Ishikawa (cell line): ENCODE measurements at regions not wholly inside any gene's neighbourhood (a gene's known extent, or its start where the extent isn't known, plus 50 kb on each side); places are given as distances from the start of the nearest gene placed in this dataset.

ENCODE experiments used
- CEBPB ChIP-seq: IDR thresholded peaks from 2 replicates; pipeline ENCODE4 v1.6.1; 2012
- CREB1 ChIP-seq: IDR thresholded peaks from 2 replicates; pipeline ENCODE4 v1.6.1; 2012; ENCODE audit warnings: low read depth
- EGR1 ChIP-seq: IDR thresholded peaks from 2 replicates; pipeline ENCODE4 v1.6.1; 2012
- EP300 ChIP-seq: IDR thresholded peaks from 2 replicates; pipeline ENCODE4 v1.6.1; 2012; ENCODE audit warnings: borderline replicate concordance
- FOXM1 ChIP-seq: IDR thresholded peaks from 2 replicates; pipeline ENCODE4 v1.6.1; 2012; ENCODE audit warnings: low read depth, borderline replicate concordance
- MAX ChIP-seq: IDR thresholded peaks from 2 replicates; pipeline ENCODE4 v1.6.1; 2012
- NFIC ChIP-seq: IDR thresholded peaks from 2 replicates; pipeline ENCODE4 v1.6.1; 2012
- RAD21 ChIP-seq: IDR thresholded peaks from 2 replicates; pipeline ENCODE4 v1.6.1; 2012; ENCODE audit warnings: low read depth
- REST ChIP-seq: IDR thresholded peaks from 2 replicates; pipeline ENCODE4 v1.6.1; 2012; ENCODE audit warnings: low read depth, mild to moderate bottlenecking
- TAF1 ChIP-seq: IDR thresholded peaks from 2 replicates; pipeline ENCODE4 v1.6.1; 2012; ENCODE audit warnings: low read depth, mild to moderate bottlenecking
- TCF12 ChIP-seq: IDR thresholded peaks from 2 replicates; pipeline ENCODE4 v1.6.1; 2012; ENCODE audit warnings: low read depth
- TEAD4 ChIP-seq: IDR thresholded peaks from 2 replicates; pipeline ENCODE4 v1.6.1; 2012
- USF1 ChIP-seq: IDR thresholded peaks from 2 replicates; pipeline ENCODE4 v1.6.1; 2012
- YY1 ChIP-seq: IDR thresholded peaks from 2 replicates; pipeline ENCODE4 v1.6.1; 2012; ENCODE audit warnings: low read depth
- ZBTB7A ChIP-seq: IDR thresholded peaks from 2 replicates; pipeline ENCODE4 v1.6.1; 2012; ENCODE audit warnings: low read depth

GRCh38 chr2:78408795-78409118, 616.7 kb upstream of the REG3G start:
- TF ChIP-seq EGR1 (no peak), NFIC (0 out of 2 replicates have a peak, but pooled peaks have one; percentile 28)

GRCh38 chr2:78411303-78411702, 614.2 kb upstream of the REG3G start:
- TF ChIP-seq YY1 (no peak), RAD21 (no peak), MAX (no peak), CREB1 (no peak), USF1 (no peak), TAF1 (no peak), CEBPB (no peak), REST (no peak), TCF12 (no peak), ZBTB7A (no peak), FOXM1 (no peak), EP300 (no peak), TEAD4 (no peak), EGR1 (no peak), NFIC (no peak)

- no peak for TF ChIP-seq REST
- no peak for TF ChIP-seq TEAD4
- no peak for TF ChIP-seq TCF12
- TF ChIP-seq TAF1, result no peak
- TF ChIP-seq EP300, result no peak
- no peak for TF ChIP-seq ZBTB7A
- no peak for TF ChIP-seq MAX
- TF ChIP-seq RAD21, result no peak
- TF ChIP-seq YY1, result no peak
- TF ChIP-seq CREB1, result no peak
- TF ChIP-seq NFIC, result no peak
- TF ChIP-seq CEBPB, result no peak
- no peak for TF ChIP-seq FOXM1
- no peak for TF ChIP-seq EGR1
- no peak for TF ChIP-seq USF1
Measured at GRCh38 chr2:78416625-78417300, 608.7 kb upstream of the REG3G start.

- TF ChIP-seq TCF12 (no peak), USF1 (no peak), RAD21 (no peak), EGR1 (no peak), ZBTB7A (no peak), CEBPB (no peak), TAF1 (no peak), YY1 (no peak), CREB1 (no peak), EP300 (no peak), REST (no peak), NFIC (no peak), TEAD4 (no peak), MAX (no peak), FOXM1 (no peak)
Measured at GRCh38 chr2:78417355-78417754, 608.1 kb upstream of the REG3G start.
